Chondrocyte (in vitro differentiated cells): ENCODE measurements at regions not wholly inside any gene's neighbourhood (a gene's known extent, or its start where the extent isn't known, plus 50 kb on each side); places are given as distances from the start of the nearest gene placed in this dataset.
"Not testable (repeated sequence)": the region's sequence is repeated elsewhere in the genome, so short reads cannot be mapped to it uniquely, and the experiment has no call there.

Experiments used
- DNase-seq: peaks from one replicate; pipeline ENCODE4 v3.0.0; 2021; ENCODE audit warnings: mixed read lengths, low spot score
- H3K27ac Mint-ChIP-seq: one replicate; pipeline ENCODE4 v1.8.0; 2021; ENCODE audit warnings: mild to moderate bottlenecking, moderate library complexity, mixed read lengths; ENCODE audit not compliant: unreplicated experiment
- H3K27me3 Mint-ChIP-seq: 2 replicates; pipeline ENCODE4 v1.8.0; 2021; ENCODE audit warnings: low read depth, mixed read lengths
- H3K36me3 Mint-ChIP-seq: 2 replicates; pipeline ENCODE4 v1.8.0; 2021; ENCODE audit warnings: low read depth, mixed read lengths
- H3K4me1 Mint-ChIP-seq: 2 replicates; pipeline ENCODE4 v1.8.0; 2021; ENCODE audit warnings: low read depth, mild to moderate bottlenecking, mixed read lengths
- H3K4me3 Mint-ChIP-seq: one replicate; pipeline ENCODE4 v1.8.0; 2021; ENCODE audit warnings: mild to moderate bottlenecking, moderate library complexity, mixed read lengths; ENCODE audit not compliant: unreplicated experiment
- H3K9me3 Mint-ChIP-seq: 2 replicates; pipeline ENCODE4 v1.8.0; 2021; ENCODE audit warnings: low read depth, mixed read lengths
- TF ChIP-seq, protein P1 (sequence below): fragments of 200-600 bp; sonication (generic); IDR thresholded peaks from 2 replicates; pipeline ENCODE4 v1.5.0; 2021; ENCODE audit warnings: antibody characterized with exemption, mild to moderate bottlenecking, moderate library complexity

GRCh38 chr3:6301626-6302025, 559.3 kb upstream of the GRM7 start:
- H3K27me3 Mint-ChIP-seq, result no peaks in the 10 kb centered on the region
- H3K36me3 Mint-ChIP-seq, result no peaks in the 10 kb centered on the region
- H3K27ac Mint-ChIP-seq, result no peak overlapping the region
- H3K4me1 Mint-ChIP-seq, result no peaks in the 10 kb centered on the region
- no peak for DNase-seq
- no peak overlapping the region for H3K4me3 Mint-ChIP-seq
- TF ChIP-seq, protein P1, sequence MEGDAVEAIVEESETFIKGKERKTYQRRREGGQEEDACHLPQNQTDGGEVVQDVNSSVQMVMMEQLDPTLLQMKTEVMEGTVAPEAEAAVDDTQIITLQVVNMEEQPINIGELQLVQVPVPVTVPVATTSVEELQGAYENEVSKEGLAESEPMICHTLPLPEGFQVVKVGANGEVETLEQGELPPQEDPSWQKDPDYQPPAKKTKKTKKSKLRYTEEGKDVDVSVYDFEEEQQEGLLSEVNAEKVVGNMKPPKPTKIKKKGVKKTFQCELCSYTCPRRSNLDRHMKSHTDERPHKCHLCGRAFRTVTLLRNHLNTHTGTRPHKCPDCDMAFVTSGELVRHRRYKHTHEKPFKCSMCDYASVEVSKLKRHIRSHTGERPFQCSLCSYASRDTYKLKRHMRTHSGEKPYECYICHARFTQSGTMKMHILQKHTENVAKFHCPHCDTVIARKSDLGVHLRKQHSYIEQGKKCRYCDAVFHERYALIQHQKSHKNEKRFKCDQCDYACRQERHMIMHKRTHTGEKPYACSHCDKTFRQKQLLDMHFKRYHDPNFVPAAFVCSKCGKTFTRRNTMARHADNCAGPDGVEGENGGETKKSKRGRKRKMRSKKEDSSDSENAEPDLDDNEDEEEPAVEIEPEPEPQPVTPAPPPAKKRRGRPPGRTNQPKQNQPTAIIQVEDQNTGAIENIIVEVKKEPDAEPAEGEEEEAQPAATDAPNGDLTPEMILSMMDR, result no peak
- H3K9me3 Mint-ChIP-seq, result peaks cover 25% of the 10 kb centered on the region

DNA sequence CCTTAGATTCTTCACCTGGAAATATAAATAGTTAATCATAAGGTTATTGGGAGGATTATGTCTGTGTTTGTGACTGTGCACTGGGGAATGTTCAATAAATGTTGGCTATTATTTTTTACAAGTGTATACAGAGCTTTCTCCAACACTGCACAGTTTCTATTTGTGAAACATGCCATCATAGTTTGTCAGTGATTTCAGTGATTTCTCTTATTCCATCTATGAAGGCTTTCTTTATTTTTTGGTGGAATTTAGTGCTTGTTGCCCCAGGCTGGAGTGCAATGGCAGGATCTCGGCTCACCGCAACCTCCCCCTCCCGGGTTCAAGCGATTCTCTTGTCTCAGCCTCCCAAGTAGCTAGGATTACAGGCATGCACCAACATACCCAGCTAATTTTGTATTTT, 545.0 kb upstream of the GRM7 start:
- peaks cover 9% of the 10 kb centered on the region for H3K9me3 Mint-ChIP-seq
- no peak overlapping the region for H3K4me3 Mint-ChIP-seq

GRCh38 chr3:6321999-6322398, 538.9 kb upstream of the GRM7 start:
- H3K4me1 Mint-ChIP-seq, result no peaks in the 10 kb centered on the region
- H3K9me3 Mint-ChIP-seq, result peaks cover 14% of the 10 kb centered on the region
- no peak overlapping the region for H3K27ac Mint-ChIP-seq
- no peak for DNase-seq
- H3K27me3 Mint-ChIP-seq, result no peaks in the 10 kb centered on the region
- TF ChIP-seq, protein P1, result no peak
- no peaks in the 10 kb centered on the region for H3K36me3 Mint-ChIP-seq
- H3K4me3 Mint-ChIP-seq, result no peak overlapping the region

More for the DNA sequence above, 545.0 kb upstream of the GRM7 start:
- Mint-ChIP-seq H3K27me3 (no peaks in the 10 kb centered on the region), H3K4me1 (no peaks in the 10 kb centered on the region), H3K27ac (no peak overlapping the region), H3K36me3 (no peaks in the 10 kb centered on the region)
- TF ChIP-seq, protein P1, result no peak
- no peak for DNase-seq

DNA sequence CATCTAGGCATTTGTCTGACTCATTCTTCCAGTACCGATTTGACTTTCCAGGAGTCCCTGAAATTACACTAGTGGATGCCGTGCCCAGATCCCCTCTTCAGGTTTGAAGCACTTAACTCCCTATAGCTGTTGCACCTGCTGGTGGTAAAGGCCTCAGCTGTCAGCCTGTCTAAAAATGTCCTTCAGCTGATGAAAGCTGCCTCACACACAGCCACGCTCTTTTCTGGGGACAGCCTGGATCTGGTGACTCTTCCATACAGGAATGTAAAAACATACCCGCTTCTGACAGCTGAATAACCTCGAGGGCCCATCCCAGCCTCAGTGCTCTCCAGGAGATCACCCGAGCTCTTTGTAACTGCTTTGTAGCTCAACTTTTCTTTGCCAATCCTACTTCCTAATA, 534.1 kb upstream of the GRM7 start:
- Mint-ChIP-seq H3K4me1 (no peaks in the 10 kb centered on the region), H3K27ac (no peak overlapping the region), H3K4me3 (no peak overlapping the region), H3K27me3 (no peaks in the 10 kb centered on the region), H3K9me3 (peaks cover 15% of the 10 kb centered on the region), H3K36me3 (no peaks in the 10 kb centered on the region)
- no peak for DNase-seq
- TF ChIP-seq, protein P1, result no peak

DNA sequence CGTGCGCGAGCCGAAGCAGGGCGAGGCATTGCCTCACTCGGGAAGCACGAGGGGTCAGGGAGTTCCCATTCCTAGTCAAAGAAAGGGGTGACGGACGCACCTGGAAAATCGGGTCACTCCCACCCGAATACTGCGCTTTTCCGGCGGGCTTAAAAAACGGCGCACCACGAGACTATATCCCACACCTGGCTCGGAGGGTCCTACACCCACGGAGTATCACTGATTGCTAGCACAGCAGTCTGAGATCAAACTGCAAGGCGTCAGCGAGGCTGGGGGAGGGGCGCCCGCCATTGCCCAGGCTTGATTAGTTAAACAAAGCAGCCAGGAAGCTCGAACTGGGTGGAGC, 520.0 kb upstream of the GRM7 start:
- DNase-seq, H3K27me3 Mint-ChIP-seq, H3K27ac Mint-ChIP-seq, H3K4me3 Mint-ChIP-seq, H3K4me1 Mint-ChIP-seq, H3K36me3 Mint-ChIP-seq: not testable (repeated sequence)
- peaks cover 15% of the 10 kb centered on the region for H3K9me3 Mint-ChIP-seq

DNA sequence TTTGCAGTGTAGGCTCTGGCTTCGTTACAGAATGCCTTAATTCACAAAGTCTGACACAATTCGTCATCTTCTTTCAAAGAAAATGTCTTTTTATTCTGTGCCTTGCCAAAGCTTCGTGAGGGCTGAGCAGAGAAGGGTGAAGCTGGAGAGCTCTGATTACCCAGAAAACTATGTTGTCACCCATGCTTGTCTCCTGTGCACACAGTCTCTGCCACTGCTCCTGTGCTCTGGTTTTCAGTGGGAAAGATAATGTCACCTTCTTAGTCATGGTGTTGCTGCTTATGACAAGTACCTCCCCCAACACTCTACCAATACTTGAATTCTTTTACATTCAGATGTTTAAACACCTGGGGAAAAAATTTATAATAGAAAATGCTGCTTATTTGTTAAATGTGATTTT, 509.2 kb upstream of the GRM7 start:
- H3K4me3 Mint-ChIP-seq, result no peak overlapping the region
- TF ChIP-seq, protein P1, result no peak
- peaks cover 6% of the 10 kb centered on the region for H3K9me3 Mint-ChIP-seq
- no peaks in the 10 kb centered on the region for H3K4me1 Mint-ChIP-seq
- no peak overlapping the region for H3K27ac Mint-ChIP-seq
- no peaks in the 10 kb centered on the region for H3K27me3 Mint-ChIP-seq
- no peaks in the 10 kb centered on the region for H3K36me3 Mint-ChIP-seq
- DNase-seq, result no peak
